Hematopoietic multipotent progenitor cell (in vitro differentiated cells): ENCODE measurements at regions not wholly inside any gene's neighbourhood (a gene's known extent, or its start where the extent isn't known, plus 50 kb on each side); places are given as distances from the start of the nearest gene placed in this dataset.

ENCODE experiments used
- DNase-seq, 3 donors: peaks; one replicate each; pipeline ENCODE4 v3.0.0-alpha.2; 2011 to 2015; ENCODE audit warnings: low read depth in 2 of 3, low spot score in 2 of 3

GRCh38 chr17:6938637-6939036, 57.2 kb upstream of the ALOX12 start:
- DNase-seq: peak in 1 of 3 donors; percentile 24

GRCh38 chr17:6940186-6940649, 55.6 kb upstream of the ALOX12 start:
- DNase-seq: no peak

GRCh38 chr17:6941989-6942388, 53.9 kb upstream of the ALOX12 start:
- no peak for DNase-seq

- no peak for DNase-seq
These were observed 52.4 kb upstream of the ALOX12 start for GRCh38 chr17:6943406-6943805.
